Fibroblast of pulmonary artery (primary cell): ENCODE measurements at regions not wholly inside any gene's neighbourhood (a gene's known extent, or its start where the extent isn't known, plus 50 kb on each side); places are given as distances from the start of the nearest gene placed in this dataset.
A peak's percentile ranks its signal among the peaks of the same experiment; 100 is the strongest.

Experiments
- DNase-seq: peaks from one replicate; pipeline ENCODE4 v3.0.0-alpha.2; 2010; ENCODE audit warnings: low read depth
- H3K4me3 ChIP-seq: replicated peaks from 2 replicates; pipeline ENCODE4 v1.5.1; 2011; ENCODE audit warnings: low read depth, mild to moderate bottlenecking, control low read depth, low read length, moderate library complexity
- CTCF ChIP-seq: IDR thresholded peaks from 2 replicates; pipeline ENCODE4 v1.5.1; 2011; ENCODE audit warnings: mild to moderate bottlenecking, control low read depth, low read length, inconsistent platforms; ENCODE audit errors: missing control alignments

DNA sequence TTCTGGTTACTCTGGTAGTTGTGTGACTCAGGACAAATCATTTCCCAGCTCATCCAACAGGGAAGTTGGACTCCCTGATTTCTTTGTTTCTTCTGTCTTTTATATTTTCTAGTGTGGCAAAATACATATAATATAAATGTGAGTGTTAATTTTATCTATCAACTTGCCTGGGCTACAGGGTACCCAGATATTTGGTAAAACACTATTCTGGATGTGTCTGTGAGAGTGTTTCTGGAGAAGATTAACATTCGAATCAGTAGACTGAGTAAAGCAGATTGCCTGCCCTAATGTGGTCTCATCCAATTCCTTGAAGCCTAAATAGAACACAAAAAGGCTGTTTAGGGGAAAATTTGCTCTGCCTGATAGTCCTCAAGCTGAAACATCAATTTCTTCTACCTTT is 91.1 kb upstream of the EPCAM start:
- DNase-seq = no peak
- no peak for TF ChIP-seq CTCF
- H3K4me3 ChIP-seq = no peak overlapping the region

- no peak for DNase-seq
- H3K4me3 ChIP-seq = no peak overlapping the region
- no peak for TF ChIP-seq CTCF
Measured at GRCh38 chr2:47277187-47277586, 91.9 kb upstream of the EPCAM start.

DNA sequence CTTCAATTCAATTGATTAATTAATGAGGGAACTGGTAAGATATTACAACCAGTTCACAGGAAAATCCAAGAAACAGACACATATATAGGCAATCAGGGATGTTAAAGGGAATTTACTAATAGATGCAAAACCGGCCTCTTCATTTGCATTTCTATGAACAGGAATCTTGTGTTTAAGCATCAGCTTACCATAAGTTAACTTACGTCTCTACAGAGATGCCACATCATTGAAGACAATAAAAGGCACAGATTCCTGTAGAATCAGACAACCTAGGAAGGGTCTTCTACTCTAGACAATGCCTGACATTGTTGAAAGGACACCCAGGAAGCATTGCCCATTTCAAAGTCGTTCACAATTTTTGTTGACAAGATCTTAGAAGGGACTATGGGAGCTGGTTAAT is 93.0 kb upstream of the EPCAM start:
- TF ChIP-seq CTCF = no peak
- no peak for DNase-seq
- H3K4me3 ChIP-seq = no peak overlapping the region

DNA sequence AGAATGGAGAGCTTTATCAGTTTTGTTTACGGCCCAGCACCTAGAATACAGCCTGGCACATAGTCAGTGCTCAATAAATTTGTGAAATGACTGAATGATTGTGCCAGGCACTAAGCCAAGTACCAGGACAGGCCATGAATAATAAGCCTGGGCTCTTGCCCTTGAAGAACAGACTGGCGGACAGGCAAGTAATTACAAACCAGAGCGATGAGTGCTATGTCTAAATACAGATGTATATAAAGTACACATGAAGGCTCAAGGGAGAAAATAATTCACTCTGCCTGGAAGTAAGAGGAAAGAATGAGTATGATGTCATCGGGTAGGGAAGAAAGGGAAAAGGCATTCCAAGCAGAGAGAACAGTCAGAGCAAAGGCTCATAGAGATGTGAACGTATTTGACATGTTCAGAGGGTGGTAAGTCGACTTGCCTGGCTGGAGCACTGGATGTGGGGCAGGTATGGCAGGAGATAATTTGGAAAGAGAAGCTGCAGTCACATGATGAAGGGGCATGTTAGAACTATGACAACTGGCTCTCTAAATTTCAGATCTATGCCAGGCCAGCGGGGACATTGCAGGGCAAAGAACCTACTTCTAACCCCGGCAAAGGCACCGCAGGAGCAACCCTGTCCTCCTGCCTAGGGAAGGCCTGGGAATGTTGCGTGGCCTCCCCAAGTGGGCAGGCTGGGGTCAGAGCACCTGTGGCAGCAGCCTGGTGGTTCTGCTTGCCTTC is 94.9 kb upstream of the EPCAM start:
- no peak overlapping the region for H3K4me3 ChIP-seq
- no peak for TF ChIP-seq CTCF
- peak; percentile 69 for DNase-seq

- DNase-seq = no peak
- no peak overlapping the region for H3K4me3 ChIP-seq
- no peak for TF ChIP-seq CTCF
Measured at GRCh38 chr2:47272905-47273758, 96.0 kb upstream of the EPCAM start.

DNA sequence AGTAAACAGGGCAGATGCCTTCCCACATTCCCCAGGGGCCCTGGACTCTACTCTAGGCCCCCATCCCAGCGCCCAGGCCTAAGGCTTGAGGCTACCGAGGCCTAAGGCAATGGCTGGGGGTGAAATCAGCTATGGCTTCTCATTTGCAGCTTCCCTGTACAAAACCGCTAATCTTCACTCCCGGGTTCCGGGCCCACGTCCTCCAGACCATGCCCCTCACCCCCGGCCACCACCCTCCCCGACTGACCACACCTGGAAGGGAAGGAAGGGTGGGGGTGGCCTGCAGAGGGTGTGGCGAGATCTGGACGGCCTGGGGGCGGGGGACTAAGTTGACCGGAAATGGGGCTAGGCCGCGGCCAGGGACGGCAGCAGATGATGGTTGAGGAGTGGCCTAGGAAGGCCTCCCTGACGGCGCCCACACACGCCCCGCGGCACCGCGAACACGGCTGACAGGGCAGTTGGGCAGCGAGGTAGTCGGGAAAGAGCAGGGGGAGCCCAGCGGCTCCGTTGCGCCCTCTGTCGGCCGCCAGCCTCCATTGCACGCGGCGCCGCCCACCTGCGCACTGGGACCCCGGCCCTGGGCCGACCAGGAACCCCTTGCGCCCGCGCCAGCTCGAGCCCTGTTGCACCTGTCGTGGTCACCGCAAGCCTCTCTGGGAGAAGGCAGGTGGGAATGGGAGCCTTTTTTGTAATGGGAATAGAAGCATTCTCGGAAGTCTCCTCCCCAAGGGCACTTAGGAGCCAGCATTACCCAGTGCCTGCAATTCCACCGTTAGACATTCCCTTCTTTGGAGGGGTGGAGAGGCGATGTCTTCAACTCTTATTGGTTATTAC is 95.9 kb upstream of the CALM2 start:
- peak; percentile 50 for DNase-seq
- peak overlapping the region; percentile 32 for H3K4me3 ChIP-seq
- TF ChIP-seq CTCF = peak; percentile 63
